ENCODE measurements at regions not wholly inside any gene's neighbourhood (a gene's known extent, or its start where the extent isn't known, plus 50 kb on each side); places are given as distances from the start of the nearest gene placed in this dataset.

DNA sequence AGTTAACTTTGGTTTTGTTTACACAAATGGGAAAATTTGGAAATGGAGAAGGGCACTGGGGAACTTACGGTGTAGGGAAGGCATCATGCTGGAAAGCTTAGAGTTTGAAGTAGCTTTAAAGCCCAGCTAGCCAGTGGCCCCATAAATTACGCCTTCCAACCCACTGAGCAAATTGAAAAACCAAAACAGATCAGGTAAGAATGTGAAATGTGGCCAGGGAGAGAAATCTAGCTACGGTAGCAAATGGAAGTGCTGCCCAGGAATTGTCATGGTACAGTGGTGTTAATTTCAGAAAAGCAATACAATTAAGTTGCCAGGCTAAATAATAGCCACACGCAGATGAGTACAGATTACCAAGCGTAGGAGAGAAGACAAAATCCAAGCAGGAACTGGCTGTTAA is 654.8 kb downstream of the PRELID2 start:
- Histone ChIP-seq H3K9ac (ENCODE audit: low read depth, low read length) (no peak overlapping the region), H3K4ac (ENCODE audit: low read depth, low read length) (no peak overlapping the region), H2BK20ac (ENCODE audit: low read depth, low read length) (no peak overlapping the region), H4K91ac (ENCODE audit: insufficient read depth, low read depth, low read length) (no peak overlapping the region), H2BK5ac (ENCODE audit: low read depth, low read length, poor library complexity, severe bottlenecking) (no peak overlapping the region), H3K36me3 (ENCODE audit: control insufficient read depth, insufficient read depth, low read length) (no peaks in the 10 kb centered on the region), H3K27me3 (ENCODE audit: control insufficient read depth, insufficient read depth, low read length) (no peaks in the 10 kb centered on the region), H4K5ac (ENCODE audit: low read depth, low read length) (no peak overlapping the region), H3K79me1 (ENCODE audit: low read depth in 1 of 2, low read length in 2 of 2) (no peaks in the 10 kb centered on the region), H3K14ac (replicated peaks; ENCODE audit: low read depth, low read length) (no peak overlapping the region), H3K23ac (ENCODE audit: low read depth, low read length) (no peak overlapping the region), H3K4me3 (ENCODE audit: insufficient read depth, low read depth, low read length) (no peak overlapping the region), H4K20me1 (ENCODE audit: insufficient read depth, low read length) (no peaks in the 10 kb centered on the region), H3K27ac (ENCODE audit: insufficient read depth, low read length) (no peak overlapping the region), H3K4me1 (ENCODE audit: control insufficient read depth, insufficient read depth, low read length) (no peaks in the 10 kb centered on the region), H3K18ac (ENCODE audit: low read depth, low read length) (no peak overlapping the region), H3K9me3 (ENCODE audit: control insufficient read depth, insufficient read depth, low read length) (no peaks in the 10 kb centered on the region), H2BK120ac (ENCODE audit: low read depth, low read length) (no peak overlapping the region), H2AFZ (replicated peaks; ENCODE audit: low read length, poor library complexity) (no peak overlapping the region), H4K8ac (ENCODE audit: low read depth in 2 of 2, low read length in 2 of 2) (no peak overlapping the region), H2BK15ac (ENCODE audit: low read depth, low read length) (no peak overlapping the region), H3K4me2 (ENCODE audit: low read depth, low read length) (no peak overlapping the region), H3K9me1 (ENCODE audit: insufficient read depth, low read length) (no peaks in the 10 kb centered on the region), H2AK9ac (replicated peaks; ENCODE audit: low read depth, low read length, poor library complexity) (no peak overlapping the region), H3K56ac (ENCODE audit: extremely low read depth, insufficient read depth, low read length) (no peak overlapping the region), H2AK5ac (ENCODE audit: low read depth, low read length) (no peak overlapping the region)
- TF ChIP-seq RCOR1 (IDR thresholded peaks at IDR 0.05; ENCODE audit: insufficient replicate concordance, low read length) (no peak), CHD1 (IDR thresholded peaks at IDR 0.05; ENCODE audit: low read depth, low read length) (no peak), FOS (IDR thresholded peaks at IDR 0.05; ENCODE audit: low read depth, low read length) (no peak), MXI1 (IDR thresholded peaks at IDR 0.05; ENCODE audit: borderline replicate concordance, low read depth, low read length) (no peak), MAZ (IDR thresholded peaks at IDR 0.05; ENCODE audit: borderline replicate concordance, low read depth, low read length) (no peak), POLR2A (IDR thresholded peaks at IDR 0.05; ENCODE audit: low read depth, low read length) (no peak), RFX5 (IDR thresholded peaks at IDR 0.05; ENCODE audit: low read depth, low read length) (no peak), BHLHE40 (IDR thresholded peaks at IDR 0.05; ENCODE audit: low read depth, low read length) (no peak), CEBPB (IDR thresholded peaks at IDR 0.05; ENCODE audit: low read depth, low read length) (no peak), NFE2L2 (IDR thresholded peaks at IDR 0.05; ENCODE audit: low read depth, low read length) (no peak), MAFK (IDR thresholded peaks at IDR 0.05; ENCODE audit: low read depth, low read length) (no peak), SMC3 (IDR thresholded peaks at IDR 0.05; ENCODE audit: low read depth, low read length) (no peak), RAD21 (IDR thresholded peaks at IDR 0.05; ENCODE audit: low read length) (no peak)
- TF ChIP-seq, protein P1, sequence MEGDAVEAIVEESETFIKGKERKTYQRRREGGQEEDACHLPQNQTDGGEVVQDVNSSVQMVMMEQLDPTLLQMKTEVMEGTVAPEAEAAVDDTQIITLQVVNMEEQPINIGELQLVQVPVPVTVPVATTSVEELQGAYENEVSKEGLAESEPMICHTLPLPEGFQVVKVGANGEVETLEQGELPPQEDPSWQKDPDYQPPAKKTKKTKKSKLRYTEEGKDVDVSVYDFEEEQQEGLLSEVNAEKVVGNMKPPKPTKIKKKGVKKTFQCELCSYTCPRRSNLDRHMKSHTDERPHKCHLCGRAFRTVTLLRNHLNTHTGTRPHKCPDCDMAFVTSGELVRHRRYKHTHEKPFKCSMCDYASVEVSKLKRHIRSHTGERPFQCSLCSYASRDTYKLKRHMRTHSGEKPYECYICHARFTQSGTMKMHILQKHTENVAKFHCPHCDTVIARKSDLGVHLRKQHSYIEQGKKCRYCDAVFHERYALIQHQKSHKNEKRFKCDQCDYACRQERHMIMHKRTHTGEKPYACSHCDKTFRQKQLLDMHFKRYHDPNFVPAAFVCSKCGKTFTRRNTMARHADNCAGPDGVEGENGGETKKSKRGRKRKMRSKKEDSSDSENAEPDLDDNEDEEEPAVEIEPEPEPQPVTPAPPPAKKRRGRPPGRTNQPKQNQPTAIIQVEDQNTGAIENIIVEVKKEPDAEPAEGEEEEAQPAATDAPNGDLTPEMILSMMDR (conservative IDR thresholded peaks at IDR 0.05; ENCODE audit: low read depth, low read length), result no peak
- TF ChIP-seq, protein P2, sequence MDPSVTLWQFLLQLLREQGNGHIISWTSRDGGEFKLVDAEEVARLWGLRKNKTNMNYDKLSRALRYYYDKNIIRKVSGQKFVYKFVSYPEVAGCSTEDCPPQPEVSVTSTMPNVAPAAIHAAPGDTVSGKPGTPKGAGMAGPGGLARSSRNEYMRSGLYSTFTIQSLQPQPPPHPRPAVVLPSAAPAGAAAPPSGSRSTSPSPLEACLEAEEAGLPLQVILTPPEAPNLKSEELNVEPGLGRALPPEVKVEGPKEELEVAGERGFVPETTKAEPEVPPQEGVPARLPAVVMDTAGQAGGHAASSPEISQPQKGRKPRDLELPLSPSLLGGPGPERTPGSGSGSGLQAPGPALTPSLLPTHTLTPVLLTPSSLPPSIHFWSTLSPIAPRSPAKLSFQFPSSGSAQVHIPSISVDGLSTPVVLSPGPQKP (IDR thresholded peaks at IDR 0.05; ENCODE audit: borderline replicate concordance, low read depth, low read length), result no peak
- TF ChIP-seq, protein P3, sequence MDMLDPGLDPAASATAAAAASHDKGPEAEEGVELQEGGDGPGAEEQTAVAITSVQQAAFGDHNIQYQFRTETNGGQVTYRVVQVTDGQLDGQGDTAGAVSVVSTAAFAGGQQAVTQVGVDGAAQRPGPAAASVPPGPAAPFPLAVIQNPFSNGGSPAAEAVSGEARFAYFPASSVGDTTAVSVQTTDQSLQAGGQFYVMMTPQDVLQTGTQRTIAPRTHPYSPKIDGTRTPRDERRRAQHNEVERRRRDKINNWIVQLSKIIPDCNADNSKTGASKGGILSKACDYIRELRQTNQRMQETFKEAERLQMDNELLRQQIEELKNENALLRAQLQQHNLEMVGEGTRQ (IDR thresholded peaks at IDR 0.05; ENCODE audit: low read depth, low read length), result no peak
- no peak for DNase-seq
- 81% methylated on average over 3 of the region's 5 CpGs; no CpG with 5 or more reads in 1 of the 2 experiments for WGBS, 2 experiments (ENCODE audit: extremely low coverage in 2 of 2, insufficient read length in 1 of 2)
- POLR2A ChIA-PET (ENCODE audit: unreplicated experiment), result no interaction called here
- in situ Hi-C loops (cut with MboI; ENCODE audit: low sequenced_read_pairs) (no loop called here), dilution Hi-C loops (cut with HindIII; ENCODE audit: low sequenced_read_pairs, unreplicated experiment) (no loop called here), intact Hi-C loops (cut with micrococcal nuclease) (no loop called here)
- BruUV-seq (replicated peaks), result no TSS peak
- no peak for ATAC-seq (ENCODE audit: low read depth)
- CTCF ChIA-PET, result no interaction called here

Measured in IMR-90 (cell line).